Thoracic aorta (tissue), 2 donors: ENCODE measurements at regions not wholly inside any gene's neighbourhood (a gene's known extent, or its start where the extent isn't known, plus 50 kb on each side); places are given as distances from the start of the nearest gene placed in this dataset.

ENCODE experiments used
- ATAC-seq: fragments of 150-250 bp; one replicate; pipeline ENCODE4 v1.8.0; 2017; ENCODE audit warnings: low read depth; ENCODE audit not compliant: insufficient number of reproducible peaks, low FRiP score
- DNase-seq: peaks from one replicate; pipeline ENCODE4 v3.0.0-alpha.2; 2020; ENCODE audit warnings: low spot score
- H3K27ac ChIP-seq, 2 donors: fragments of 200-600 bp; sonication (generic); 1 replicate in 1 of 2; 2 replicates in 1 of 2; pipeline ENCODE4 v1.5.1; 2016; ENCODE audit warnings: mild to moderate bottlenecking in 2 of 2, moderate library complexity in 2 of 2
- H3K27me3 ChIP-seq: fragments of 200-600 bp; sonication (generic); replicated peaks from 2 replicates; pipeline ENCODE4 v1.6.0; 2016; ENCODE audit warnings: mild to moderate bottlenecking; ENCODE audit not compliant: insufficient read depth
- H3K36me3 ChIP-seq: fragments of 200-600 bp; sonication (generic); one replicate; pipeline ENCODE4 v1.5.1; 2016
- H3K4me1 ChIP-seq, 2 donors: fragments of 200-600 bp; sonication (generic); 1 replicate in 1 of 2; 2 replicates in 1 of 2; pipeline versions ENCODE4 v1.5.1 to v1.6.0; 2016; ENCODE audit warnings: low read depth in 2 of 2, mild to moderate bottlenecking in 1 of 2; ENCODE audit not compliant: control insufficient read depth in 1 of 2
- H3K4me3 ChIP-seq: fragments of 200-600 bp; sonication (generic); 2 replicates; pipeline ENCODE4 v1.5.1; 2016; ENCODE audit warnings: mild to moderate bottlenecking
- H3K9me3 ChIP-seq: fragments of 200-600 bp; sonication (generic); 2 replicates; pipeline ENCODE4 v1.5.1; 2016
- CTCF ChIP-seq: fragments of 200-600 bp; sonication (generic); IDR thresholded peaks from one replicate; pipeline ENCODE4 v1.5.1; 2019; ENCODE audit warnings: antibody characterized with exemption

DNA sequence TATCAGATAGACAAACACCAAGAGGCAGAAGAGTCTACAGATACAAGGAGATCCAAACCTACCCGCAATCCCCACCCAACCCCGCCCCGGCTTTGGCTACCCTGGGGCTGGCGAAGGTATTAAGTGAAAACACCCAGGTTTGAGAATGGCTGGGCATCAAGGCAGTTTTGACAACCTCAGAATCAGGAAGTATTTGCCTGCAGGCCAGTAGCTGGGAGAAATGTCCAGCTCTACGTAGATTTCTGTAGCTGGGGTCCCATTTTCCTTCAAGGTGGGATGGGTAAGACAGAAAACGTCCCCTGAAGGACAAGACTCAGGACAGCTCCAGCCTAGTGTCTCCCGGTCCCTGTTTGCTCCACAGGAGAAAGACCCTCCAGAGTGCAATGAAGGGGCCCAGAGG is 101.8 kb upstream of the ERG start:
- no peak for ATAC-seq
- no peaks in the 10 kb centered on the region for H3K27me3 ChIP-seq
- no peak overlapping the region for H3K27ac ChIP-seq

GRCh38 chr21:38605236-38605635 is 107.0 kb upstream of the ERG start:
- no peak for ATAC-seq
- peak overlapping the region; percentile 41 for H3K4me3 ChIP-seq
- no peak for TF ChIP-seq CTCF
- H3K9me3 ChIP-seq: no peaks in the 10 kb centered on the region
- H3K4me1 ChIP-seq: peaks cover 7 to 44% of the 10 kb centered on the region in 2 donors
- H3K36me3 ChIP-seq: no peaks in the 10 kb centered on the region
- peak overlapping the region; percentile 73 to 90 for H3K27ac ChIP-seq
- H3K27me3 ChIP-seq: no peaks in the 10 kb centered on the region
- no peak for DNase-seq

More for the DNA sequence above, 101.8 kb upstream of the ERG start:
- Histone ChIP-seq H3K4me3 (no peak overlapping the region), H3K36me3 (no peaks in the 10 kb centered on the region), H3K9me3 (no peaks in the 10 kb centered on the region), H3K4me1 (peaks cover 12 to 49% of the 10 kb centered on the region in 2 donors)
- no peak for DNase-seq
- TF ChIP-seq CTCF: no peak

- no peak for TF ChIP-seq CTCF
- DNase-seq (no peak), ATAC-seq (no peak)
- Histone ChIP-seq H3K4me1 (peaks cover 25 to 72% of the 10 kb centered on the region in 2 donors), H3K4me3 (no peak overlapping the region), H3K9me3 (no peaks in the 10 kb centered on the region), H3K36me3 (no peaks in the 10 kb centered on the region), H3K27me3 (no peaks in the 10 kb centered on the region), H3K27ac (peak overlapping the region in 1 of 2 donors; percentile 89)
These were observed 111.3 kb upstream of the ERG start for GRCh38 chr21:38609580-38609979.

GRCh38 chr21:38610623-38611251 is 112.5 kb upstream of the ERG start:
- Histone ChIP-seq H3K27me3 (no peaks in the 10 kb centered on the region), H3K9me3 (no peaks in the 10 kb centered on the region), H3K4me3 (peak overlapping the region; percentile 51), H3K4me1 (peaks cover 18 to 61% of the 10 kb centered on the region in 2 donors), H3K36me3 (no peaks in the 10 kb centered on the region), H3K27ac (peak overlapping the region; percentile 86 to 89)
- TF ChIP-seq CTCF: no peak
- ATAC-seq (peak; percentile 67), DNase-seq (no peak)

- Histone ChIP-seq H3K27ac (peak overlapping the region; percentile 86 to 89), H3K27me3 (no peaks in the 10 kb centered on the region), H3K9me3 (no peaks in the 10 kb centered on the region), H3K4me3 (peak overlapping the region; percentile 51), H3K36me3 (no peaks in the 10 kb centered on the region), H3K4me1 (peaks cover 18 to 56% of the 10 kb centered on the region in 2 donors)
- DNase-seq: peak; percentile 37
- no peak for TF ChIP-seq CTCF
- ATAC-seq: peak; percentile 70
These were observed 113.0 kb upstream of the ERG start for GRCh38 chr21:38611277-38611676.
